ENCODE measurements at regions not wholly inside any gene's neighbourhood (a gene's known extent, or its start where the extent isn't known, plus 50 kb on each side); places are given as distances from the start of the nearest gene placed in this dataset.
A peak's percentile ranks its signal among the peaks of the same experiment; 100 is the strongest.

DNA sequence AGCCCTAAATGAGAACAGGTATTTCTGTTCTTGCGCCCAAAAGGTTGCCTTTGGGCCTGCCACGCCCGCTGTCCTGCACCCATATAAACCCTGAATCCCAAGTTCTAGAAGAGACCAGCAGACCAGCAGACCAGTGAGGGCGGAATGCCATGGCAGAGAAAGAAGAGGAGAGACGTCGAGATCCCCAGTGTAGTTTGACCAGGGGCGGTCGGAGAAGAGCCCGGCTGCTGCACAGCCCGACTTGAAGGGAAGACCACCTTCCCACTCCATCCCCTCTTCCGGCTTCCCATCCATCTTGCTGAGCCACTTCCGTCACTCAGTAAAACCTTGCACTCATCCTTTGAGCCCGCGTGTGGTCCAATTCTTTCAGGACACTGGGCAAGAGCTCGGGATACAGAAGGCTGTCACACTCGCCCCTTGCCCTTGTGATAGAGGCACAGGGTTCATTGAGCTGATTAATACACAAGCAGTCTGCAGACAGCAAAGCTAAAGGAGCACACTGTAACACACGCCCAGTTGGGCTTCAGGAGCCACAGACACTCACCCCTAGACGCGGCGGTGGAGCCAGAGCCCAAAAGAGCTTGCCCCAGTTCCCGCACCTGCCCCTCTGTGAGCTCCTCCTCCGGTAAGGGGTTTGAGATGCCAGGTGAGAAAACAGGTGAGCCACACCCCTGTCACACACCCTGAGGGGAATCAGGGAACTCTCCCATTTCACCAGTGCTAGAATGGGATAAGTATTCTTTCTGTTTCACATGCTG, 230.8 kb downstream of the PCDH10 start:
- H3K27ac ChIP-seq: no peak overlapping the region
- TF ChIP-seq CTCF (conservative IDR thresholded peaks at IDR 0.05): no peak
- TF ChIP-seq ZFX (IDR thresholded peaks at IDR 0.05): no peak

DNA sequence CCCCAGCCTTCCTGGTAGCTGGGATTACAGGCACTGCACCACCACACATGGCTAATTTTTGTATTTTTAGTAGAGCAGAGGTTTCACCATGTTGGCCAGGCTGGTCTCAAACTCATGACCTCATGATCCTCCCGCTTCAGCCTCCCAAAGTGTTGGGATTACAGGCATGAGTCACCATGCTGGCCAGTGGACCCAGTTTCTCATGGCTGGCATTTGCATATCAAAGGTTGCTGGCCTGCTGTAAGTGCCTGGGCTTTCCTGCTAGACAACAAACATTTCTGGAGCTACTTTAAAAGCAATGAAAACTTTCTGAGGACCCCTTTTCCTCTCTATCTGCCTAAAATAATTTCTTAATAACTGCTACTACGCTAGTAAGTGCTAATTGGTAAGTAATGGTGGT, 228.2 kb downstream of the PCDH10 start:
- TF ChIP-seq ZFX (IDR thresholded peaks at IDR 0.05) (no peak), CTCF (conservative IDR thresholded peaks at IDR 0.05) (no peak)
- H3K27ac ChIP-seq: no peak overlapping the region

DNA sequence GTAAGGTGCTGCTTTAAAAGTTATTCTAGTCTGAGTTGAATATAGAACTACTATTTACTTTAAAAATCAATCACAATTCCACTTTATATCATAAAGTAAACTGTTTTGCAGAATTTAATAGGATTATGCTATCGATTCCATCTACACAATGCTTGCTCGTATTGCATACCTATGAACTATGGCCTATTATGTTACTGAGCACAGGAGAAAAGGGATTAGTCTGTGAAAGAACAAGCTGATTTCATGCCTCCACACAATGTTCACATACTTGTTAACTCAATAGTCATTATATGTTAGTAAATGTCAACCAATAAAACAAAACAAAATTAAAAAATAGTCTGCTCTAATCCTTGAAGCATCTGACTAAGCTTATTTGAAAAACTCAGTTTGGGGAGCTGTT, 223.6 kb downstream of the PCDH10 start:
- TF ChIP-seq CTCF (conservative IDR thresholded peaks at IDR 0.05): no peak
- H3K27ac ChIP-seq: no peak overlapping the region

DNA sequence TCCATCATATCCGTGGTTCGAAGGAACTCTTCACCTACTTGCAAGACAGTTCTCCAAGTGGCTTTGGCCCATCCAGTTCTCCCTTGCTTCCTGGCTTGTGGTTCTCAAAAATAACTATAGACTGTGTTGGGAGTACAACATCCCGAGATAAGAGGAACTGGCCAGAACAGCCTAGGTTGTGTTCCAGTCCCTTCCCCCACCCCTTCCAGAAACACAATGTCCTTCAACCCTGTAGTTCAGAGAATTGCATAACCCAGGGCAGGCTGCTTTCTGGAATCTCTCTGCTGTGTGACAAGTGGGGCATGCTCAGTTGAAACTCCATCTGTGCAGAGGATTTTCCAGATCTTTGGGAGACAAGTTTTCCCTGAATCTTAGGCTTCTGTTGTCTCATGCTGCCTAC, 206.5 kb downstream of the PCDH10 start:
- TF ChIP-seq CTCF (conservative IDR thresholded peaks at IDR 0.05) (no peak), ZFX (IDR thresholded peaks at IDR 0.05) (no peak)

GRCh38 chr4:133347409-133347808, 198.3 kb downstream of the PCDH10 start:
- no peak overlapping the region for H3K27ac ChIP-seq
- TF ChIP-seq ZFX (IDR thresholded peaks at IDR 0.05) (no peak), CTCF (conservative IDR thresholded peaks at IDR 0.05) (no peak)

More for the DNA sequence above, 206.5 kb downstream of the PCDH10 start:
- H3K27ac ChIP-seq: no peak overlapping the region

- H3K27ac ChIP-seq: no peak overlapping the region
- no peak for TF ChIP-seq CTCF (conservative IDR thresholded peaks at IDR 0.05)
- no peak for TF ChIP-seq ZFX (IDR thresholded peaks at IDR 0.05)
Measured at GRCh38 chr4:133324491-133324890, 175.4 kb downstream of the PCDH10 start.

DNA sequence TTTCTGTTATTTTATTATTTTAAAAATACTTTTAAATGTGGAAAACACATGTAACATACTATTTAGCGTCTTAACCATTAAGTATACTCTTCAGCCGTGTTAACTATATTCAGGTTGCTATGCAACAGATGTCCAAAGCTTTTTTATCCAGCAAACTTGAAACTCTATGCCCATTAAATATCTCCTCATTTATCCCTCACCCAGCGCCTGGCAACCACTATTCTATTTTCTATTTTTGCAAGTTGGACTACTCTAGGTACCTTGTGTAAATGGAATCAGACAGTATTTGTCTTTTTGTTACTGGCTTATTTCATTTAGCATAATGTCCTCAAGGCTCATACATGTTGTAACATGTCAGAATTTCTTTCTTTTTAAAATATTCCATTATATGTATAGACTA, 174.6 kb downstream of the PCDH10 start:
- H3K27ac ChIP-seq: no peak overlapping the region
- no peak for TF ChIP-seq ZFX (IDR thresholded peaks at IDR 0.05)

GRCh38 chr4:133320576-133321170, 171.6 kb downstream of the PCDH10 start:
- H3K27ac ChIP-seq: no peak overlapping the region
- peak; percentile 78 for TF ChIP-seq CTCF (conservative IDR thresholded peaks at IDR 0.05)
- TF ChIP-seq ZFX (IDR thresholded peaks at IDR 0.05): no peak
